HG03469 (cell line): ENCODE measurements at regions not wholly inside any gene's neighbourhood (a gene's known extent, or its start where the extent isn't known, plus 50 kb on each side); places are given as distances from the start of the nearest gene placed in this dataset.

Experiments used
- ATAC-seq: cut with Tn5 transposase; IDR thresholded peaks from one replicate; pipeline ENCODE4 v1.9.1; 2021; ENCODE audit warnings: mild to moderate bottlenecking, moderate library complexity, moderate number of reproducible peaks; ENCODE audit not compliant: unreplicated experiment

- ATAC-seq, result no peak
Measured at GRCh38 chr21:17454315-17455027, 58.4 kb upstream of the CXADR start.

GRCh38 chr21:17455028-17455353 is 57.9 kb upstream of the CXADR start:
- no peak for ATAC-seq

DNA sequence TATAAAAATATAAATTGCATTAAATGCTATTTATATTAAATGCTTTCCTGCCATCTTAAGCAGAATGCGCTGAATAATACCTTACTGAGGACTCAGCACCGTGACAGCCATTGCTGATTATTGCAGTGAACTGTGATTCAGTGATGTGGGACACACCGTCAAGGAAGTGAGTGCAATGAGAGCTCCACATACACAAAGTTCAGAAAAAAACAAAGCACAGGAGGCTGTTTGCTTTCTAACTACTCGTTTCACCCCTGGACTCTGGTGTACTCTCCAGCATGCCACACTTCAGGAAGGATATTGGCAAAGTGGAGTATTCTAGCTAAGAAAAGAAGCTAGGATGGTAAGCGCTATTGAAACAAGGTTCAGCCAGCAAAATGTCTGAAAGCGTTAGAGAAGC is 57.4 kb upstream of the CXADR start:
- no peak for ATAC-seq

DNA sequence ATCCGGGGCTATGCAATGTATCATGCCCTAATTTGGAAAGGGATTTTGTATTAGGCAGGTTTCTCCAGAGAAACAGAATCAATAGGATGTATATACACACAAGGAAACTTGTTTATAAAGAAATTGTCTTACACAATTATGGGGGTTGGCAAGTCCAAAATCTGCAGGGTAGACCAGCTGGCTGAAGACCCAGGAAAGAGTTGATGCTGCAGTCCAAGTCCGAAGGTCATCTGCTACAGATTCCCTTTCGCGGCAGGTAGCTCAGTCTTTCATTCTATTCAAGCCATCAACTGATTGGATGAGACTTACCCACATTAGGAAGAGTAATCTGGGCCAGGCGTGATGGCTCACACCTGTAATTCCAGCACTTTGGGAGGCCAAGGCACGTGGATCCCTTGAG is 54.6 kb upstream of the CXADR start:
- ATAC-seq, result no peak

DNA sequence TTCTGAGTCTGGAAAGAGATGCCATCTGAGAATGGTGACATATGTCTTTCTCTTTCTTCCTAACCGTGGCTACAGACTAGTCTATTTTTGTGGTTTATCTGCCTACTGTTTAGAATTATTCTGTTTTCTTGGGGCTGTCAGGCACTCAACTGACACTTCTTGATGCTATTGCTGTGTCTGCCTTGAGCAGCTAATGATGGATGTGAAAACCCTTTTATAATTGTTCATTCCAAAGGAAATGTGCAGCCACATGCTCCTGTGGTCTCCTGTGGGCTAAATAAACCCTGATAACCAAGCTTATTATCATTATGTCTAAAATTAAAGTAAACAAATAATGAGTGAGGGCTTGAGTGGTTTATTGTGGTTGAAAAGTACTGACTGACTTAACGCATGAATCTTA is 52.7 kb upstream of the CXADR start:
- ATAC-seq, result no peak

GRCh38 chr21:17461014-17461413 is 51.8 kb upstream of the CXADR start:
- ATAC-seq, result no peak

DNA sequence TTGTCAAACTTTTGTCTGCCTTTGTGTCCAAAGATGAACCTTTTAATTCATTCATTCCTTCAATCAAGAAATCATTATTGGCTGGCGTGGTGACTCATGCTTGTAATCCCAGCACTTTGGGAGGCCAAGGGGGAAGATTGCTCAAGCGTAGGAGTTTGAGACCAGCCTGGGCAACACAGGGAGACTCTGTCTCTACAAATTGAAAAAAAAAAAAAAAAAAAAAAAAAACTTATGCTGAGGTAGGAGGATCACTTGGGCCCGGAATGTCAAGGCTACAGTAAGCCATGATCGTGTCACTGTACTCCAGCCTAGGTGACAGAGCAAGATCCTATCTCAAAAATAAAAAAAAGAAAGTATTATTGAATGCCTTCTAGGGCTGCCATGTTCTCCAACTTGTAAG is 51.3 kb upstream of the CXADR start:
- no peak for ATAC-seq

DNA sequence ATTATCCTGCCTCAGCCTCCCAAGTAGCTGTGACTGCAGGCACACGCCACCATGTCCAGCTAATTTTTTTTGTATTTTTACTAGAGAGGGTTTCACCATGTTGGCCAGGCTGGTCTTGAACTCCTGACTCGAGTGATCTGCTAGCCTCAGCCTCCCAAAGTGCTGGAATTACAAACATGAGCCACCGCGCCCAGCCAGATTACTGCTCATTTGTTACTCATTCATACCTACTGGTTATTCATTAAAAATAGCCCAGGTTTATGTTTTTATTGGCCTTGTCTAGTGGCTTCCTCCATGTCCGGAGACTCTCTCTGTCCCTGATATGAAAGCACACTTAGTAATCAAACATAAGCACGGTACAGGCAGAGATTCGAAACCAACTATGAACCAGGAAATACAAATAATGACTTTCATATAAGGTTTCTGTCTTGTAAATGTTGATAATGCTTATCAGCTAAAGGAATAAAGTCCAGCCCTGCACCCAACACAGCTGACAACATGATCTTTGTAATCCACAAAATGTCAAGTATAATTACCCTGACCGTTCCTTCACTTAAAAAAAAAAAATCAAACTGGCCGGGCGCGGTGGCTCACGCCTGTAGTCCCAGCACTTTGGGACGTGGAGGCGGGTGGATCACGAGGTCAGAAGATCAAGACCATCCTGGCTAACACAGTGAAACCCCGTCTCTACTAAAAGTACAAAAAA is 50.4 kb upstream of the CXADR start:
- ATAC-seq, result no peak
